BE2C (cell line): ENCODE measurements at regions not wholly inside any gene's neighbourhood (a gene's known extent, or its start where the extent isn't known, plus 50 kb on each side); places are given as distances from the start of the nearest gene placed in this dataset.

Experiments
- DNase-seq: peaks from one replicate; pipeline ENCODE4 v3.0.0-alpha.2; 2020
- H3K27me3 ChIP-seq: fragments of 250-450 bp; sonication (Bioruptor Pico); 2 replicates; pipeline ENCODE4 v1.5.1; 2020; ENCODE audit warnings: mild to moderate bottlenecking
- H3K36me3 ChIP-seq: fragments of 250-450 bp; sonication (Bioruptor Pico); 2 replicates; pipeline ENCODE4 v1.5.1; 2020; ENCODE audit warnings: mild to moderate bottlenecking
- H3K4me1 ChIP-seq: fragments of 250-450 bp; sonication (Bioruptor Pico); 2 replicates; pipeline ENCODE4 v1.5.1; 2020
- H3K4me3 ChIP-seq: 2 replicates; pipeline ENCODE4 v1.5.1; 2011; ENCODE audit warnings: low read depth, low read length
- H3K9me3 ChIP-seq: fragments of 250-450 bp; sonication (Bioruptor Pico); 2 replicates; pipeline ENCODE4 v1.5.1; 2020
- CTCF ChIP-seq: IDR thresholded peaks from 2 replicates; pipeline ENCODE4 v1.5.1; 2012; ENCODE audit warnings: mild to moderate bottlenecking, low read depth, low read length

- no peak overlapping the region for H3K4me3 ChIP-seq
- no peak for TF ChIP-seq CTCF
- no peaks in the 10 kb centered on the region for H3K9me3 ChIP-seq
- H3K36me3 ChIP-seq, result no peaks in the 10 kb centered on the region
- peak; percentile 49 for DNase-seq
- H3K4me1 ChIP-seq, result peaks cover 9% of the 10 kb centered on the region; the same call in 1 of the 2 replicates
- H3K27me3 ChIP-seq, result no peaks in the 10 kb centered on the region
Measured at GRCh38 chr5:104965006-104965405, 1402.4 kb upstream of the NUDT12 start.

- Histone ChIP-seq H3K36me3 (no peaks in the 10 kb centered on the region), H3K9me3 (no peaks in the 10 kb centered on the region), H3K4me1 (peaks cover 16% of the 10 kb centered on the region), H3K27me3 (no peaks in the 10 kb centered on the region), H3K4me3 (no peak overlapping the region)
- TF ChIP-seq CTCF, result no peak
- DNase-seq, result peak; percentile 13
Measured at GRCh38 chr5:104955479-104955878, 1392.9 kb upstream of the NUDT12 start.

- Histone ChIP-seq H3K27me3 (no peaks in the 10 kb centered on the region), H3K9me3 (no peaks in the 10 kb centered on the region), H3K36me3 (no peaks in the 10 kb centered on the region), H3K4me3 (no peak overlapping the region), H3K4me1 (peaks cover 16% of the 10 kb centered on the region)
- no peak for DNase-seq
- no peak for TF ChIP-seq CTCF
Measured at GRCh38 chr5:104952876-104953275, 1390.3 kb upstream of the NUDT12 start.

GRCh38 chr5:104951829-104952228 lies 1389.2 kb upstream of the NUDT12 start:
- TF ChIP-seq CTCF, result no peak
- Histone ChIP-seq H3K4me3 (no peak overlapping the region), H3K4me1 (peaks cover 16% of the 10 kb centered on the region), H3K27me3 (no peaks in the 10 kb centered on the region), H3K9me3 (no peaks in the 10 kb centered on the region), H3K36me3 (no peaks in the 10 kb centered on the region)
- DNase-seq, result peak; percentile 77

- H3K27me3 ChIP-seq, result no peaks in the 10 kb centered on the region
- peaks cover 10% of the 10 kb centered on the region for H3K4me1 ChIP-seq
- no peaks in the 10 kb centered on the region for H3K36me3 ChIP-seq
- DNase-seq, result no peak
- TF ChIP-seq CTCF, result no peak
- H3K4me3 ChIP-seq, result no peak overlapping the region
- H3K9me3 ChIP-seq, result no peaks in the 10 kb centered on the region
Measured at GRCh38 chr5:104947076-104947475, 1384.5 kb upstream of the NUDT12 start.

- peaks cover 12% of the 10 kb centered on the region for H3K4me1 ChIP-seq
- TF ChIP-seq CTCF, result no peak
- H3K9me3 ChIP-seq, result no peaks in the 10 kb centered on the region
- no peak overlapping the region for H3K4me3 ChIP-seq
- H3K36me3 ChIP-seq, result no peaks in the 10 kb centered on the region
- H3K27me3 ChIP-seq, result no peaks in the 10 kb centered on the region
- DNase-seq, result no peak
Measured at GRCh38 chr5:104942735-104943134, 1380.1 kb upstream of the NUDT12 start.
